Kidney epithelial cell (primary cell): ENCODE measurements at regions not wholly inside any gene's neighbourhood (a gene's known extent, or its start where the extent isn't known, plus 50 kb on each side); places are given as distances from the start of the nearest gene placed in this dataset.
"Not testable (repeated sequence)": the region's sequence is repeated elsewhere in the genome, so short reads cannot be mapped to it uniquely, and the experiment has no call there.

ENCODE experiments used
- DNase-seq: peaks from one replicate; pipeline ENCODE4 v3.0.0-alpha.2; 2010; ENCODE audit warnings: low read depth
- H3K27me3 ChIP-seq: 2 replicates; pipeline ENCODE4 v1.6.0; 2011; ENCODE audit warnings: low read length; ENCODE audit not compliant: control insufficient read depth, insufficient read depth
- H3K36me3 ChIP-seq: 2 replicates; pipeline ENCODE4 v1.5.1; 2011; ENCODE audit warnings: low read length; ENCODE audit not compliant: control insufficient read depth, insufficient read depth
- H3K4me3 ChIP-seq: 2 replicates; pipeline ENCODE4 v1.5.1; 2011; ENCODE audit warnings: low read depth, mild to moderate bottlenecking, control low read depth, low read length
- TF ChIP-seq, protein P1 (sequence below): IDR thresholded peaks from 2 replicates; pipeline ENCODE4 v1.5.1; 2011; ENCODE audit warnings: mild to moderate bottlenecking, moderate library complexity, low read length, control low read depth, inconsistent platforms; ENCODE audit not compliant: insufficient read depth, poor library complexity, severe bottlenecking

GRCh38 chr12:34108967-34109366 is 86.7 kb downstream of the ALG10 start:
- peaks cover 9% of the 10 kb centered on the region for H3K27me3 ChIP-seq
- TF ChIP-seq, protein P1, sequence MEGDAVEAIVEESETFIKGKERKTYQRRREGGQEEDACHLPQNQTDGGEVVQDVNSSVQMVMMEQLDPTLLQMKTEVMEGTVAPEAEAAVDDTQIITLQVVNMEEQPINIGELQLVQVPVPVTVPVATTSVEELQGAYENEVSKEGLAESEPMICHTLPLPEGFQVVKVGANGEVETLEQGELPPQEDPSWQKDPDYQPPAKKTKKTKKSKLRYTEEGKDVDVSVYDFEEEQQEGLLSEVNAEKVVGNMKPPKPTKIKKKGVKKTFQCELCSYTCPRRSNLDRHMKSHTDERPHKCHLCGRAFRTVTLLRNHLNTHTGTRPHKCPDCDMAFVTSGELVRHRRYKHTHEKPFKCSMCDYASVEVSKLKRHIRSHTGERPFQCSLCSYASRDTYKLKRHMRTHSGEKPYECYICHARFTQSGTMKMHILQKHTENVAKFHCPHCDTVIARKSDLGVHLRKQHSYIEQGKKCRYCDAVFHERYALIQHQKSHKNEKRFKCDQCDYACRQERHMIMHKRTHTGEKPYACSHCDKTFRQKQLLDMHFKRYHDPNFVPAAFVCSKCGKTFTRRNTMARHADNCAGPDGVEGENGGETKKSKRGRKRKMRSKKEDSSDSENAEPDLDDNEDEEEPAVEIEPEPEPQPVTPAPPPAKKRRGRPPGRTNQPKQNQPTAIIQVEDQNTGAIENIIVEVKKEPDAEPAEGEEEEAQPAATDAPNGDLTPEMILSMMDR, result no peak
- H3K4me3 ChIP-seq, result no peak overlapping the region
- no peak for DNase-seq
- H3K36me3 ChIP-seq, result no peaks in the 10 kb centered on the region

DNA sequence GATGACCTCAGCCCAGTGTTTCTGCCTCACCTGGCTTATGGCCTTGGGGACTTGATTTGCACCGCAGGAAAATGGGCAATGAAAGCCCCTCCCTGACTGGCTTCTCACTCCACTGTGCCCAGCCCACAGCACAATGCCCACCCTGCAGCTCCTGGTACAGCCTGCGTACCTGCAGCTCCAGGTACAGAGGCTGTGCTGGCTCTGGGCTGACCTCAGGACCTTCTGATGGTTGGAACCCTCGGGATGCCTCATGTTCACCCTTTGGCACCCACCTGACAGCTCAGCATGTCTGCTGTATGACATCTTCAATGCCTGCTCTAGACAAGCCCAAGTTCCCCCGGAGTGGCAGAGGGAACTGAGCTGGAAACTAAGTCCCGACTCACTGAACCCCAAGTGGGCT is 87.1 kb downstream of the ALG10 start:
- no peak overlapping the region for H3K4me3 ChIP-seq
- no peak for DNase-seq
- peaks cover 9% of the 10 kb centered on the region for H3K27me3 ChIP-seq
- no peaks in the 10 kb centered on the region for H3K36me3 ChIP-seq
- TF ChIP-seq, protein P1, result no peak

- DNase-seq, H3K4me3 ChIP-seq, H3K36me3 ChIP-seq, H3K27me3 ChIP-seq: not testable (repeated sequence)
Observed at GRCh38 chr12:34109909-34110531, 87.7 kb downstream of the ALG10 start.

GRCh38 chr12:34119366-34119765 is 97.1 kb downstream of the ALG10 start:
- Histone ChIP-seq H3K4me3 (no peak overlapping the region), H3K36me3 (no peaks in the 10 kb centered on the region), H3K27me3 (no peaks in the 10 kb centered on the region)
- no peak for DNase-seq
- TF ChIP-seq, protein P1, result no peak

DNA sequence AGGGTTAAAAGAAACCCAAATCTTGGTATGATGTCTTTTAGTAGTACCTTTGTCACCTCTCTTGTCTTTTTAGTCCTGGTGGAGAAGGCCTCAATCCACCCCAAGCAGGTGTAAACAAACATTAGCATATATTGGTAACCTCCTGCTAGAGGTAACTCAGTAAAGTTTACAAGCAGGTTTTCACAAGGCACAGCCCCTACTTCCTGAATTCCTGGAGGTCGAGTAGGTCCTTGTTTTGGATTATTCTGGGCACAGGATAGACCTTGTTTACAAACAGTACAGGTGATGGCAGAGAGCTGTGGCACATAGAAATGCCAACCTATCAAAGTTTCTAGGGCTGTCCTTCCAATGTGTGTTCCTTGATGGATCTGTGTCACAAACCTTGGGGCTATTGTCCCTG is 99.1 kb downstream of the ALG10 start:
- H3K36me3 ChIP-seq, result no peaks in the 10 kb centered on the region
- DNase-seq, result no peak
- H3K27me3 ChIP-seq, result no peaks in the 10 kb centered on the region
- TF ChIP-seq, protein P1, result no peak
- no peak overlapping the region for H3K4me3 ChIP-seq

GRCh38 chr12:34123092-34123491 is 100.8 kb downstream of the ALG10 start:
- not testable (repeated sequence) for H3K27me3 ChIP-seq, DNase-seq, H3K36me3 ChIP-seq, H3K4me3 ChIP-seq
- TF ChIP-seq, protein P1, result peak; percentile 63
